ENCODE measurements at regions not wholly inside any gene's neighbourhood (a gene's known extent, or its start where the extent isn't known, plus 50 kb on each side); places are given as distances from the start of the nearest gene placed in this dataset.

- TF ChIP-seq CTCF (IDR thresholded peaks at IDR 0.05) (no peak), EZH2phosphoT487 (IDR thresholded peaks at IDR 0.05) (no peak)
Observed at GRCh38 chr18:43642727-43643330, 365.5 kb upstream of the SYT4 start.

Data from neural progenitor cell (in vitro differentiated cells).